Mucosa of descending colon (tissue), 3 donors: ENCODE measurements at regions not wholly inside any gene's neighbourhood (a gene's known extent, or its start where the extent isn't known, plus 50 kb on each side); places are given as distances from the start of the nearest gene placed in this dataset.
"Not testable (repeated sequence)": the region's sequence is repeated elsewhere in the genome, so short reads cannot be mapped to it uniquely, and the experiment has no call there.

Experiments used
- ATAC-seq: fragments of 200-7000 bp; cut with Tn5 transposase; one replicate; pipeline ENCODE4 v1.9.1; 2020; ENCODE audit warnings: mild to moderate bottlenecking, moderate library complexity
- DNase-seq, 3 donors: peaks; one replicate each; pipeline ENCODE4 v3.0.0-alpha.2; 2020
- H3K36me3 ChIP-seq: fragments of 200-600 bp; one replicate; pipeline ENCODE4 v1.8.0; 2021; ENCODE audit warnings: low read depth, mild to moderate bottlenecking
- H3K4me1 ChIP-seq: fragments of 200-600 bp; one replicate; pipeline ENCODE4 v1.8.0; 2021; ENCODE audit warnings: low read depth, mild to moderate bottlenecking
- H3K4me3 ChIP-seq: fragments of 200-600 bp; one replicate; pipeline ENCODE4 v1.8.0; 2021; ENCODE audit warnings: mild to moderate bottlenecking
- H3K9me3 ChIP-seq: fragments of 200-600 bp; one replicate; pipeline ENCODE4 v1.8.0; 2021; ENCODE audit warnings: mild to moderate bottlenecking
- CTCF ChIP-seq: fragments of 200-600 bp; IDR thresholded peaks from one replicate; pipeline ENCODE4 v1.8.0; 2022; ENCODE audit warnings: antibody characterized with exemption, mild to moderate bottlenecking
- intact Hi-C, 2 donors: fragments of 100-400 bp; cut with DNase I in 1 of 2; cut with micrococcal nuclease in 1 of 2; formaldehyde crosslinking; loops; one replicate each; pipeline versions ENCODE4 v1.11.0 to v1.11.1; 2022; cut with DNase I, micrococcal nuclease
- donor health status: DM: no; HTN: no; CAD: no; lungs with moderate emphysema.
- donor health status: DM: no; HTN: no; CAD: no.
- donor health status: DM: no; HTN: yes; CAD: no.

- TF ChIP-seq CTCF, result no peak
- DNase-seq, result no peak
- H3K9me3 ChIP-seq, result no peaks in the 10 kb centered on the region
- no peaks in the 10 kb centered on the region for H3K36me3 ChIP-seq
- intact Hi-C loops, result no loop called here
- no peaks in the 10 kb centered on the region for H3K4me1 ChIP-seq
- H3K4me3 ChIP-seq, result no peak overlapping the region
- no peak for ATAC-seq
Measured at GRCh38 chr6:75020376-75020775, 185.5 kb downstream of the COL12A1 start.

- H3K4me3 ChIP-seq, result no peak overlapping the region
- no peaks in the 10 kb centered on the region for H3K9me3 ChIP-seq
- no peak for DNase-seq
- no peak for TF ChIP-seq CTCF
- intact Hi-C loops, result no loop called here
- H3K4me1 ChIP-seq, result no peaks in the 10 kb centered on the region
- no peaks in the 10 kb centered on the region for H3K36me3 ChIP-seq
- ATAC-seq, result no peak
Measured at GRCh38 chr6:75012018-75012417, 193.8 kb downstream of the COL12A1 start.

DNA sequence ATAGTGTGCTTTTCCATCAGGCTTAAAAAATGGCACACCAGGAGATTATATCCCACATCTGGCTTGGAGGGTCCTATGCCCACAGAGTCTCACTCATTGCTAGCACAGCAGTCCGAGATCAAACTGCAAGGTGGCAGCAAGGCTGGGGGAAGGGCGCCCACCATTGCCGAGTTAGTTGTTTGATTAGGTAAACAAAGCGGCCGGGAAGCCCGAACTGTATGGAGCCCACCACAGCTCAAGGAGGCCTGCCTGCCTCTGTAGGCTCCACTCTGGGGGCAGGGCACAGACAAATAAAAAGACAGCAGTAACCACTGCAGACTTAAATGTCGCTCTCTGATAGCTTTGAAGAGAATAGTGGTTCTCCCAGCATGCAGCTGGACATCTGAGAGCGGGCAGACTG, 201.9 kb downstream of the COL12A1 start:
- DNase-seq, H3K9me3 ChIP-seq, intact Hi-C loops: not testable (repeated sequence)

DNA sequence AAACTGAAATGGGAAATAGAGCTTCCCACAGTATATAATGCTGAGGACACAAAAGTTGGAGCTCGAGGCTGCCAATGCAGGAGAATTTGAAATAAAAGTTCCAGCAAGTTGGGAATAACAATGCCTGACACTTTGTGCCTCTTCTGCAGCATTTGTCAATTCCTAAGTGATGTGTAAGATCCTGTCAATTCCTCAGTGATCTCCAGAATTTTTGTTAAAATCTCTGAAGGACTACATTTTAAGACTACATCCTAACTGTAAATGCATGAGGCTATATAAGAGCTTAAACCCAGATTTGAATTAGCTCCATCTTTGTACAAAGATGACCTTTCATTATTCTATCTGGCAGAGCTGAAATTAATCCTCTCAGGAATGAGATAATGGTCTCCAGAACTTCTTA, 208.2 kb downstream of the COL12A1 start:
- intact Hi-C loops, result no loop called here

More for the DNA sequence above, 201.9 kb downstream of the COL12A1 start:
- H3K4me1 ChIP-seq, ATAC-seq, H3K4me3 ChIP-seq, H3K36me3 ChIP-seq: not testable (repeated sequence)

GRCh38 chr6:74993136-74993535, 212.7 kb downstream of the COL12A1 start:
- DNase-seq (no peak), ATAC-seq (no peak)
- no peaks in the 10 kb centered on the region for H3K9me3 ChIP-seq
- no peaks in the 10 kb centered on the region for H3K4me1 ChIP-seq
- intact Hi-C loops, result no loop called here
- no peak overlapping the region for H3K4me3 ChIP-seq
- TF ChIP-seq CTCF, result no peak
- H3K36me3 ChIP-seq, result no peaks in the 10 kb centered on the region

More for the DNA sequence above, 208.2 kb downstream of the COL12A1 start:
- ATAC-seq (no peak), DNase-seq (no peak)
- TF ChIP-seq CTCF, result no peak
- H3K4me3 ChIP-seq, result no peak overlapping the region
- H3K36me3 ChIP-seq, result no peaks in the 10 kb centered on the region
- H3K4me1 ChIP-seq, result no peaks in the 10 kb centered on the region
- H3K9me3 ChIP-seq, result no peaks in the 10 kb centered on the region

DNA sequence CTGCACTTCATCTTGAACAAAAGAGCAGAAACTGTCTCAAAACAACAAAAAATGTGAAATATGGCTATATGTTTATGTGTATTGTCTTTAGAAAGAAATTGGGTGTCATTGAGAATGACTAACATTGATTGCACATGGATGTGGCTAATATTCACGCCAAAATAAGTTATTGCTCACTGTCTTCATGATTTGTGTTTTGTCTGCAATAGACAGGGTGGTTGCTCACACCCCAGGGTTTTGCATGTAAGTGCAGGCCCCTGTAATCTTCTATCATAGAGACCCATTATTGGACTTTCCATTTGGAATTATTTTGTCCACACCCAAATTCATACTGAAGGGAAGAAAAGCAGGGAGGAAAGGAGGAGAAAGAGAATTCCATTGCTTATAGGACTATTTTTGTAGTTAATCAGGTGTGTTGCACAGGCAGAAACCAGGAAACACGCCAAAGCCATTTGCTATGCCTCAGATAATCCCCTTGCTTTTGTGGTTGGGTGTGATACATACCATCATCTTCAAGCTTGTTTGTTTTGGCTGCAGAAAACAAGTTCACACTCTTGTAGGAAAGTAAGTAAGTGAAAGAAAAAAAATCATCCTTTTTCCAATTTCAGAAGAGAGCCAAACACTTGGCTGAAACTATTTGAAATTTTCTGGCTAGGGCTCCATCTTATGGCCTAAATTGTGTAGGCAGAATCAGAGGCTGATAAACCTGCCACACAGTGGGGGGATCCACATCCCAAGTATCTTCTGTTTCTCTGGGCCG, 214.1 kb downstream of the COL12A1 start:
- no peaks in the 10 kb centered on the region for H3K4me1 ChIP-seq
- ATAC-seq (no peak), DNase-seq (no peak)
- TF ChIP-seq CTCF, result no peak
- H3K9me3 ChIP-seq, result peaks cover 3% of the 10 kb centered on the region
- H3K36me3 ChIP-seq, result no peaks in the 10 kb centered on the region
- no peak overlapping the region for H3K4me3 ChIP-seq
- intact Hi-C loops, result no loop called here
